SK-N-SH (cell line): ENCODE measurements at regions not wholly inside any gene's neighbourhood (a gene's known extent, or its start where the extent isn't known, plus 50 kb on each side); places are given as distances from the start of the nearest gene placed in this dataset.

Experiments
- CTCF ChIA-PET: fragments of 300-600, 350-600 bp; formaldehyde crosslinking; extraction: SDS; loops from one replicate; lab custom pipeline; 2021; lab: Yijun Ruan, JAX
- POLR2A ChIA-PET: fragments of 350-600 bp; sonication (Branson Sonifier 250); formaldehyde crosslinking; extraction: SDS; loops from one replicate; lab custom pipeline; 2020; ENCODE audit warnings: antibody characterized with exemption, inconsistent platforms; lab: Yijun Ruan, JAX
- DNase-seq: peaks from one replicate; pipeline ENCODE4 v3.0.0; 2012
- H2AFZ ChIP-seq: fragments of 200-600 bp; sonication (generic); 2 replicates; pipeline ENCODE4 v1.8.1; 2016; ENCODE audit warnings: antibody characterized with exemption, mild to moderate bottlenecking, low read depth
- H3F3A ChIP-seq: fragments of 200-600 bp; sonication (generic); replicated peaks from 2 replicates; pipeline ENCODE3; 2016; ENCODE audit warnings: antibody characterized with exemption, mild to moderate bottlenecking; ENCODE audit not compliant: insufficient read depth
- H3K27ac ChIP-seq, 2 experiments: fragments of 200-500 bp in 1 of 2; fragments of 200-600 bp in 1 of 2; sonication (Bioruptor generic) in 1 of 2; sonication (generic), shearing (Covaris generic) in 1 of 2; 2 replicates each; pipeline versions ENCODE4 v1.5.1 to v1.6.1; 2014 to 2016; ENCODE audit warnings: low read depth in 2 of 2, inconsistent platforms in 1 of 2, low read length in 1 of 2, mild to moderate bottlenecking in 1 of 2, mixed read lengths in 1 of 2
- H3K27me3 ChIP-seq: fragments of 200-600 bp; sonication (generic), shearing (Covaris generic); 2 replicates; pipeline ENCODE4 v1.6.1; 2016; ENCODE audit warnings: mixed run types; ENCODE audit not compliant: insufficient read depth
- H3K36me3 ChIP-seq, 2 experiments: fragments of 200-500 bp in 1 of 2; fragments of 200-600 bp in 1 of 2; sonication (Bioruptor generic) in 1 of 2; sonication (generic) in 1 of 2; replicated peaks in 1 of 2; 2 replicates each; pipeline versions ENCODE3 to v1.5.1; 2014 to 2016; ENCODE audit warnings: low read length in 1 of 2, mild to moderate bottlenecking in 1 of 2; ENCODE audit not compliant: insufficient read depth in 2 of 2, control insufficient read depth in 1 of 2
- H3K4me1 ChIP-seq, 2 experiments: fragments of 200-500 bp in 1 of 2; fragments of 200-600 bp in 1 of 2; sonication (Bioruptor generic) in 1 of 2; sonication (generic), shearing (Covaris generic) in 1 of 2; 2 replicates each; pipeline versions ENCODE4 v1.5.1 to v1.6.1; 2014 to 2016; ENCODE audit warnings: low read depth in 1 of 2, low read length in 1 of 2, mixed run types in 1 of 2; ENCODE audit not compliant: insufficient read depth in 2 of 2, control insufficient read depth in 1 of 2
- H3K4me2 ChIP-seq: fragments of 200-600 bp; sonication (generic), shearing (Covaris generic); 2 replicates; pipeline ENCODE4 v1.6.1; 2017; ENCODE audit warnings: mixed run types
- H3K4me3 ChIP-seq, 2 experiments: fragments of 200-500 bp in 1 of 2; fragments of 200-600 bp in 1 of 2; sonication (Bioruptor generic) in 1 of 2; sonication (generic), shearing (Covaris generic) in 1 of 2; 2 replicates each; pipeline versions ENCODE4 v1.5.1 to v1.8.1; 2014 to 2016; ENCODE audit warnings: low read depth in 2 of 2, inconsistent platforms in 1 of 2, low read length in 1 of 2, mild to moderate bottlenecking in 1 of 2, mixed read lengths in 1 of 2, moderate library complexity in 1 of 2
- H3K79me2 ChIP-seq: fragments of 200-600 bp; sonication (generic); 2 replicates; pipeline ENCODE4 v1.8.1; 2017; ENCODE audit warnings: mild to moderate bottlenecking; ENCODE audit not compliant: insufficient read depth
- H3K9ac ChIP-seq: fragments of 200-600 bp; sonication (generic); 2 replicates; pipeline ENCODE4 v1.6.1; 2017; ENCODE audit warnings: mixed run types
- H3K9me2 ChIP-seq: fragments of 200-600 bp; sonication (generic); 2 replicates; pipeline ENCODE4 v1.6.1; 2017; ENCODE audit warnings: mixed run types
- H3K9me3 ChIP-seq: fragments of 200-600 bp; sonication (generic); 2 replicates; pipeline ENCODE4 v1.6.1; 2017; ENCODE audit warnings: mixed run types, mild to moderate bottlenecking, moderate library complexity
- H4K20me1 ChIP-seq: fragments of 200-600 bp; sonication (generic); 2 replicates; pipeline ENCODE4 v1.6.1; 2017; ENCODE audit warnings: mild to moderate bottlenecking, mixed run types; ENCODE audit not compliant: insufficient read depth
- CTCF ChIP-seq: fragments of 200-600 bp; sonication (generic); IDR thresholded peaks from 2 replicates; pipeline ENCODE4 v1.6.1; 2017; ENCODE audit warnings: antibody characterized with exemption, mild to moderate bottlenecking, moderate library complexity
- IRF3 ChIP-seq: fragments of 150-350 bp; IDR thresholded peaks from 2 replicates; pipeline ENCODE4 v1.6.1; 2016; ENCODE audit warnings: mild to moderate bottlenecking, low read depth, low read length
- MEF2A ChIP-seq: IDR thresholded peaks from 2 replicates; pipeline ENCODE4 v1.4.0; 2012; ENCODE audit warnings: low read depth, borderline replicate concordance
- PBX3 ChIP-seq: IDR thresholded peaks from 2 replicates; pipeline ENCODE4; 2012
- RCOR1 ChIP-seq: fragments of 150-350 bp; IDR thresholded peaks from 2 replicates; pipeline ENCODE4 v1.6.1; 2017; ENCODE audit warnings: antibody characterized with exemption, low read length
- TAF1 ChIP-seq: IDR thresholded peaks from 2 replicates; pipeline ENCODE4 v1.6.1; 2012; ENCODE audit warnings: low read depth, mild to moderate bottlenecking, low read length, moderate library complexity, borderline replicate concordance
- USF2 ChIP-seq: fragments of 150-350 bp; IDR thresholded peaks from 2 replicates; pipeline ENCODE4 v1.6.1; 2017; ENCODE audit warnings: antibody characterized with exemption, low read length, low read depth, borderline replicate concordance
- YY1 ChIP-seq: IDR thresholded peaks from 2 replicates; pipeline ENCODE4 v1.4.0; 2012; ENCODE audit warnings: low read depth, mild to moderate bottlenecking
- ZBTB33 ChIP-seq: IDR thresholded peaks from 2 replicates; pipeline ENCODE4 v1.4.0; 2012; ENCODE audit warnings: low read depth, borderline replicate concordance
- WGBS: methylation state at CpG from one replicate; pipeline ENCODE4 v1.1.6; 2017; ENCODE audit warnings: low lambda C conversion rate; 5-methylcytosine and 5-hydroxymethylcytosine counted together

GRCh38 chr10:42924484-42924883, 141.9 kb downstream of the BMS1 start (continued):
- TF ChIP-seq TAF1 (no peak), ZBTB33 (no peak), YY1 (no peak), PBX3 (no peak), IRF3 (no peak), CTCF (no peak)

GRCh38 chr10:42926843-42927242, 144.2 kb downstream of the BMS1 start:
- Histone ChIP-seq H2AFZ (no peak overlapping the region), H3K4me1 (peaks cover 0 to 24% of the 10 kb centered on the region in 2 experiments; a peak in 1 of 4 replicates), H3K27me3 (no peaks in the 10 kb centered on the region), H3K79me2 (no peaks in the 10 kb centered on the region), H3K9me2 (no peaks in the 10 kb centered on the region), H3K36me3 (no peaks in the 10 kb centered on the region), H4K20me1 (no peaks in the 10 kb centered on the region), H3F3A (no peaks in the 10 kb centered on the region), H3K9ac (no peak overlapping the region), H3K9me3 (no peaks in the 10 kb centered on the region), H3K4me3 (no peak overlapping the region), H3K27ac (no peak overlapping the region), H3K4me2 (no peak overlapping the region)
- ChIA-PET CTCF (no interaction called here), POLR2A (no interaction called here)
- TF ChIP-seq CTCF (no peak), YY1 (no peak), MEF2A (no peak), USF2 (no peak), RCOR1 (no peak)
- DNase-seq, result no peak
- 48% methylated on average over 4 of the region's 6 CpGs for WGBS
